Neural cell (in vitro differentiated cells): ENCODE measurements at regions not wholly inside any gene's neighbourhood (a gene's known extent, or its start where the extent isn't known, plus 50 kb on each side); places are given as distances from the start of the nearest gene placed in this dataset.

ENCODE experiments used
- CTCF ChIP-seq: fragments of 450-650 bp; IDR thresholded peaks from 2 replicates; pipeline ENCODE4 v1.5.1; 2014; ENCODE audit warnings: antibody characterized with exemption, mild to moderate bottlenecking, moderate library complexity; ENCODE audit not compliant: poor library complexity, severe bottlenecking
- RAD21 ChIP-seq: fragments of 450-650 bp; conservative IDR thresholded peaks from 2 replicates; pipeline ENCODE4 v1.6.1; 2014; ENCODE audit warnings: antibody characterized with exemption, mild to moderate bottlenecking, moderate library complexity

- TF ChIP-seq RAD21: no peak
- no peak for TF ChIP-seq CTCF
Measured at GRCh38 chr9:107155244-107155817, 127.7 kb upstream of the RAD23B start.
